ENCODE measurements at regions not wholly inside any gene's neighbourhood (a gene's known extent, or its start where the extent isn't known, plus 50 kb on each side); places are given as distances from the start of the nearest gene placed in this dataset.
"Not testable (repeated sequence)": the region's sequence is repeated elsewhere in the genome, so short reads cannot be mapped to it uniquely, and the experiment has no call there.

GRCh38 chr2:121066526-121066925 lies 218.5 kb downstream of the TFCP2L1 start:
- DNase-seq, result no peak

DNA sequence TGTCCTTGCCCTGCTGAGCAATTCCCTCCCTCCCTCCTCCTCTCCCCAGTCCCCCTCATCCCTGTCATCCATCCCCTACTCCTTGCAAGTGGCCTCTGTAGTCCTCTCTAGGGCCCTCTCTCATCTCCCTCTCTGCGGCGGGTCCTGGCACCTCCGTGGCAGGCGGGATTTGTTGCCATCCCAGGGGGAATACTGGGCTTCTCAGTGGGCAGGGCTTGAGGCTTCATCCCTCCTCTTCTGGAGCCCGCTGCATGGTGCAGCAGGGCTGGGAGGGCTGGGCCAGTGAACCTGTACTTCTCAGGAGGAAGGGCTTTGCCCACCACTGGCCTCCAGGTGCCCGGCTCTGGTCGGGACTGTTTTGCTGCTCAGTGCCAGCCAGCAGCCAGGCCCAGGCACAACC lies 216.2 kb downstream of the TFCP2L1 start:
- DNase-seq, result no peak

- DNase-seq, result no peak
Measured at GRCh38 chr2:121069434-121069969, 215.5 kb downstream of the TFCP2L1 start.

DNA sequence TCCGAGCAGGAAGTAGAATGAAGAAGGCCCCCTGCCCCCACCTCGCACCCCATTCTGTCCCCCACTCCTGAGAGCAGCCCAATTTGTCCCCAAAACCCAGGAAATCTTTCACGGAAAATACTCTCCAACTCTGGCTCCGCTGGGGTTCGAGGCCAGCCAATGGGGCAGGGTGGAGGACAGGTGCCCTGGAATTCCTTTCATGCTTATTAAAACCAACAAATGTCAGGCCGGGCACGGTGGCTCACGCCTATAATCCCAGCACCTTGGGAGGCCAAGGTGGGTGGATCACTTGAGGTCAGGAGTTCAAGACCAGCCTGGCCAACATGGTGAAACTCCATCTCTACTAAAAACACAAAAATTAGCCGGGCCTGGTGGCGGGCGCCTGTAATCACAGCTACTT lies 214.9 kb downstream of the TFCP2L1 start:
- not testable (repeated sequence) for DNase-seq

DNA sequence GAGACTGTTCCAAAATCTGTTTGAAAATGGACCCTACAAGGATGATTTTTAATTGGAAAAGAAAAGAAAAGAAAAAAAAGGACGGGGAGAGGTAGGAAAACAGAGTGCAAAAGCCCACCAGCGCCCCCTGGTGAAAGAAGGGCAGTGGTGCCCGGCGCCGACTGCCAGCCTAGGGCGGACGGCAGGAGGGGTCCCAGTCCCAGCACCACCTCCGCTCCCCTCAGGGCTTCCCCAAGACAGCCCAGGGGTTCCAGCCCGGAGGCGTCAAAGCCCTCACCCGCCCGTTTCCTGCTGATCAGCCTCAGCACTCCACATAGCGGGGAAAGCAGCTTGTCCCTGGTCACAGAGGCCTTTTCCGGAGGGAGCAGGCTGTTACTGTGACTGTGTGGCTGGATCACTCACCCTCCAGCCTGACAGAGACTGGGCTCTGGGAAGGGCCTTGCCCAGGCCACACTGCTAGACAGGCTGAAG lies 213.9 kb downstream of the TFCP2L1 start:
- DNase-seq, result no peak

DNA sequence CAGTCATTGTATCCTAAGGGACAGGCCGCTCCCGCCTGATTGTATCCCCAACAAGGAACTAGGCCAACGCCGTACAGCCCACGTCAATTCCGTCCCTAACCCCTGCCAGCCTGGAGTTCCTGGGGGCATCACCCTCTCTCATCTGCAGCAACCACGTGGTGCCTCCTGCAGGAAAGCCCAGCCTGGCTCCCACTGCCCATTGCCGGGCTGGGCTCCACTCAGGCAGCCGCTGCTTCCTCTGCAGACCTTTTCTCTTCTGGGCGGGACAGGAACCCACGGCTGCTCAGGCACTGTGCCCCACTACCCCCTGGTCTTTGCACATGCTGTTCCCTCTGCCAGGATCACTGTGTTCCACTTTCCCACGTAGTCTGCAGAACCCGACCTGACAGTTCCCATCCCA lies 212.2 kb downstream of the TFCP2L1 start:
- DNase-seq, result no peak

- no peak for DNase-seq
Measured at GRCh38 chr2:121073320-121074210, 211.4 kb downstream of the TFCP2L1 start.

DNA sequence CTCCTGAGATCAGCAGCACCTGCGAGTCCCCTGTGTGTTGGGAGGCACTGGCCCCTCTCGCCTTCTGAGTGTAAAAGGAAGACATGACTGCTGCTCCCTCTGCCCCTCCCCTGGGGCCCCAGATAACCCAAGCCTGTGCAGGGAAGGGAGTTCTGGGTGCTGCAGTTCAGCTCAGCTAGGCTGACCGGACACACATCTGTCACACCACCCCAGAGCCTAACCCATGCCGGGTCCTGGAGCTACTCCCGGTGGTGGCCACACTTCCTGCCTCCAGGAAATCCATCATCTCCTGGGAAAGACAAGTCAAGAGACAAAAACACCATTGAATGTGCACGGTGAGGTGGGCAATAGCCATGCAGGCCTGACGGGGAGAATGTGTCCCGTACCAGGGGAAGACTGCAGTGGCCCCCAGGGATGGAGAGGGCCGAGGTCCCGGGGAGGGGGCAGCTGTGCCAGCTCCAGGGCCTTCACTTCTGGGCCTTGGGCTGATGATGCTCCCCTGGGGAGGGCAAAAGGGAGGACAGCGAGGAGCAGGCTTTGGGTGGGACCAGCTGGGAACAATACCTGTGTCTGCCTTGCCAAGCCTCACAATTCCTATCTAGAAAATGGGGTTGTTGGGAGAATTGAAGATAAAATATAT lies 210.6 kb downstream of the TFCP2L1 start:
- no peak for DNase-seq

DNA sequence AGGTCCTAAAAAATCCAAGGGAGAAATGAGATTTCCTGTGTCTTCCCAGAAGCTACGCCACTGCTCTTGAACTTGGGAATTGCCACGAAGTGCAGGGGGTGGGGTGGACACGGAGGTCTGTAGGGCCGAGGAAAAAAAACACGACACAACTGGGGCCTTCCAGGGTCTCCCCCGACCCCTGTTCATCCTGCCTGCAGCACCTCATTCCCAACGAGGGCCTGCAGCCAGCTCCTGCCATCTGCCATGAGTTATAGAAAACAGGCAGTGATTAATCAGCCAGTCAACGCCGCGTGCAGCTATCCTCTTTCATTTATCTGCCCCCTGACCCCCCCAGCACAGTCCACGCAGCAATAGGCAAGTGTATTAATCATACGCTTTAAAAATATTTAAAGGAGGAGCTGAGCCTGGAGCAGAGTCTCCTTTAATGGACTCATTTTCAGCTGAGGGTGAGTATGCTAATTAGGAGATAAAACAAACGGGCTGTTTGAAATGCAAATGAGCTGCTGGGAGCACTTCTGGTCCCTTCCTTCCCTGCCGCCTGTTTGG lies 209.9 kb downstream of the TFCP2L1 start:
- DNase-seq, result no peak

DNA sequence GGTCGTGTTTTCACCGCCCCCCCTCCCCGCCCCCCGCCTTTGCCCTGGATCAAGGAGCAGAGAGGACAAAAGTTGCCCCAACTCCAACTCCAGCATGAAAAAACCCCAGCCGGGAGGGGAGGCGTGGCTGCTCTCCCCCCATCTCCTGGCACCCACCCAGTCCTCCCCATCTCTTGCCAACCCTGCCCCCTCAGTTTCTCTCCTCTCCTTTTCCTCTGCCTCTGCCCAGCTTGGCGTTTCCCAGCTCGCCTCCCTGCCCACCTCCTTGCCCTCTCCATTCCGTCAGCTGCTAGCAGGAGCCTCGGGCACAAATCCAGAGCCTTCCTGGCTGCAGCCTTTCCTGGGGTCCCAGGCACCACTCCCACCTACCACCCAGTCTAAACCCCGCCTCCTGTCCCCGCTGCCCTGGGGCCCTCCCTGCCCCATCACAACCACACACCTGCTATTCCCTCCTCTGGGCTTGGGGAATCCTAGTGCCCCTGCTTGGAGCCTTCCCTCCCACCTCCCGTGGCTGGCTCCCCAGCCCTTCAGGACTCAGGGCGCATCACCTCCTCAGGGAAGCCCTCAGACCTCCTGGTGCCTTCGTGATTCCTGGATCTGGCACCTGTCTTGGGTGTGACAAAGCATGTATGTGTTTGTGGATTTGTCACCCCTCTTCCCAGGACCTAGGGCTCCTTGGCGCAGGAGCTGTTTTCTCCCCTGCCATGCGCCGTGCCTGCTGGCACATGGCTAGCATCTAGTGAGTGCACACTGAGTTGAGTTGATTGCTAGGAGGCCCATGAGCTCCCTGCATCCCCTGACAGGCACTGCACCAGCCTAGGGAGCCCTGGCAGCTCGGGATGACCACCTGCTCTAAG lies 209.1 kb downstream of the TFCP2L1 start:
- DNase-seq, result no peak

GRCh38 chr2:121076498-121076820 lies 208.5 kb downstream of the TFCP2L1 start:
- no peak for DNase-seq

GRCh38 chr2:121076885-121077549 lies 208.0 kb downstream of the TFCP2L1 start:
- DNase-seq, result no peak

DNA sequence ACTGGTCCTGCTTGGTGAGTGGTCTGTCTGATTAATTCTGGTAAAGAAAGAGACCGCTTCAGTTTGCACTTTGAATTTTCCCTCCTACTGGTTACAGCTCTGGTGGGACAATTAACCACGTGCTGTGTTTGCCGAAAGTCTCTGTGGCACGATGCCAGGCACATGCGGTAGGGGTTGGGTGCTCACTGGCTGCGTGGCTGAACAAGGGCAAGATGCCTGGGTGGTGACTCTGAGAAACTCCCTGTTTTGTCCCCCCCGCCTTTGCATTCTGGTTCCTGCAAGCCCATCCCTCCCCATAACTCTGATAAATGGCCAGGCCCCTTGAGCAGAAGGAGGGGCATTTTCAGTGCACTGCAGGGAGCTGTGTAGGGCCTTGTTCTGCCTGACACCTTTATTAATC lies 206.1 kb downstream of the TFCP2L1 start:
- no peak for DNase-seq

GRCh38 chr2:121080013-121080772 lies 204.8 kb downstream of the TFCP2L1 start:
- DNase-seq, result no peak

GRCh38 chr2:121081701-121082100 lies 203.3 kb downstream of the TFCP2L1 start:
- DNase-seq, result no peak

DNA sequence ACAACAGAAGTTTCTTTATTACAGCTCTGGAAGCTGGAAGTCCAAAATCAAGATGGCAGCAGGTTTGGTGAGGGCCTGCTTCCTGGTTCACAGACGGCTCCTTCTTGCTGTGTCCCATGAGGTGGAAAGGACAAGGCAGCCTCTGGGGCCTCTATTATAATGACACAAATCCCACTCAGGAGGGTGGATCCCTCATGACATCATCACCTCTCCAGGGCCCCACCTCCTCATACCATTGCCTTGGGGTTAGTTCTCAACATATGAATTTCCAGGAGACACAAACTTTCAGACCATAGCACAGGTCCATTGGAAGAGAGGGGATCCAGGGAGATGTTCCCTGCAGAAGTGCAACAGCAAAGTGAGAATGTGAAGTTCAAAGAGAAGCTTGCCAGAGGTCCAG lies 202.8 kb downstream of the TFCP2L1 start:
- DNase-seq, result no peak

- DNase-seq, result no peak
Measured at GRCh38 chr2:121084130-121084680, 200.8 kb downstream of the TFCP2L1 start.

- no peak for DNase-seq
Measured at GRCh38 chr2:121085801-121086200, 199.2 kb downstream of the TFCP2L1 start.

DNA sequence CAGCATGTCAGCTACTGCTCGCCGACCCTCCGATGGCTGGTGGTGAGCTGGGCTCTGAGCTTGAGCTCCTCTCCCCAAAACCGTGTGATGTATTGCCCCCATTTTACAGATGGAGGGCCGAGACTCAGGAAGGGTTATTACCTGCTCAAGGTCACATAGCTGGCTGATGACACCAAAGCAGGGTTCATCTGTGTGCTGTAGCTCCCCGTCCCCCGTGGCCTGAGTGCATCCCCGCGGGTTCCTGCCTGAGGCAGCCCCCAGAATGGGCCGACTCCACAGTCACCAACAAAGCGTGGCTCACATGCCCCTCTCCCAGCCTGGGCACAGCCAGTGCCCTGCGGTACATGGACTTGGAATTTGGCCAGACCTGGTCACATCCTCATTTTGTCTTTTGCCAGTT lies 198.6 kb downstream of the TFCP2L1 start:
- no peak for DNase-seq

GRCh38 chr2:121087117-121087516 lies 197.9 kb downstream of the TFCP2L1 start:
- no peak for DNase-seq
